Lung (tissue), 11 donors: ENCODE measurements at regions not wholly inside any gene's neighbourhood (a gene's known extent, or its start where the extent isn't known, plus 50 kb on each side); places are given as distances from the start of the nearest gene placed in this dataset.

Experiments used
- ATAC-seq: fragments of 200-7000 bp; cut with Tn5 transposase; one replicate; pipeline ENCODE4 v1.9.1; 2020; ENCODE audit warnings: moderate number of reproducible peaks; ENCODE audit not compliant: insufficient read depth, low FRiP score
- DNase-seq, 3 donors: peaks; one replicate each; pipeline ENCODE4 v3.0.0-alpha.2; 2013 to 2017
- H3K27ac ChIP-seq, 2 donors: one replicate each; pipeline ENCODE4 v1.5.1; 2013; ENCODE audit warnings: mild to moderate bottlenecking in 2 of 2, moderate library complexity in 2 of 2, control low read depth in 1 of 2, inconsistent platforms in 1 of 2, low read depth in 1 of 2, low read length in 1 of 2
- H3K27me3 ChIP-seq, 3 donors: one replicate each; pipeline ENCODE4 v1.5.1; 2013; ENCODE audit warnings: low read length in 2 of 3; ENCODE audit not compliant: control insufficient read depth in 3 of 3, insufficient read depth in 3 of 3
- H3K36me3 ChIP-seq, 4 donors: one replicate each; pipeline ENCODE4 v1.5.1; 2013; ENCODE audit warnings: low read length in 4 of 4, mild to moderate bottlenecking in 1 of 4, moderate library complexity in 1 of 4; ENCODE audit not compliant: control insufficient read depth in 4 of 4, insufficient read depth in 4 of 4
- H3K4me1 ChIP-seq, 5 donors: one replicate each; pipeline ENCODE4 v1.5.1; 2013; ENCODE audit warnings: low read length in 5 of 5, mild to moderate bottlenecking in 2 of 5, moderate library complexity in 1 of 5; ENCODE audit not compliant: control insufficient read depth in 5 of 5, insufficient read depth in 5 of 5
- H3K4me3 ChIP-seq: one replicate; pipeline ENCODE4 v1.5.1; 2013; ENCODE audit warnings: mild to moderate bottlenecking, control low read depth, moderate library complexity
- H3K9ac ChIP-seq, 2 donors: one replicate each; pipeline ENCODE4 v1.5.1; 2013; ENCODE audit warnings: low read length in 2 of 2, control low read depth in 1 of 2; ENCODE audit not compliant: insufficient read depth in 1 of 2
- H3K9me3 ChIP-seq, 4 donors: one replicate each; pipeline ENCODE4 v1.5.1; 2013; ENCODE audit warnings: low read length in 3 of 4, mild to moderate bottlenecking in 1 of 4, moderate library complexity in 1 of 4; ENCODE audit not compliant: control insufficient read depth in 4 of 4, insufficient read depth in 3 of 4
- CTCF ChIP-seq: IDR thresholded peaks from 2 replicates; pipeline ENCODE4 v1.5.1; 2012; ENCODE audit warnings: mild to moderate bottlenecking; ENCODE audit errors: control extremely low read depth, extremely low read depth
- WGBS, 2 donors: extraction: QIAGEN DNeasy Blood & Tissue Kit; methylation state at CpG; one replicate each; pipeline ENCODE4 v1.1.7; 2013; 5-methylcytosine and 5-hydroxymethylcytosine counted together
- donor health status: control.
- donor health status: control.
- donor health status: Bipolar disorder and iron deficiency.
- donor health status: healthy.
- donor health status: DM: yes; HTN: yes; CAD: no.

- DNase-seq (no peak), ATAC-seq (no peak)
- H3K9me3 ChIP-seq: no peaks in the 10 kb centered on the region
- no peaks in the 10 kb centered on the region for H3K4me1 ChIP-seq
- TF ChIP-seq CTCF: no peak
- H3K4me3 ChIP-seq: no peak overlapping the region
- no peaks in the 10 kb centered on the region for H3K27me3 ChIP-seq
- no peaks in the 10 kb centered on the region for H3K36me3 ChIP-seq
- no peak overlapping the region for H3K27ac ChIP-seq
- WGBS, 2 donors: 95 to 96% methylated on average over 2 of the region's 2 CpGs
- H3K9ac ChIP-seq: no peak overlapping the region
These were observed 1076.1 kb upstream of the CADM2 start for GRCh38 chr3:83882701-83883100.

- TF ChIP-seq CTCF: no peak
- ATAC-seq (no peak), DNase-seq (no peak)
- H3K4me3 ChIP-seq: no peak overlapping the region
- no peaks in the 10 kb centered on the region for H3K4me1 ChIP-seq
- H3K27me3 ChIP-seq: no peaks in the 10 kb centered on the region
- no peak overlapping the region for H3K27ac ChIP-seq
- WGBS, 2 donors: 90 to 92% methylated on average over 1 of the region's 1 CpG
- H3K36me3 ChIP-seq: no peaks in the 10 kb centered on the region
- no peak overlapping the region for H3K9ac ChIP-seq
- H3K9me3 ChIP-seq: no peaks in the 10 kb centered on the region
These were observed 1068.6 kb upstream of the CADM2 start for GRCh38 chr3:83890039-83890762.

GRCh38 chr3:83890763-83891135, 1068.0 kb upstream of the CADM2 start:
- Histone ChIP-seq H3K27ac (no peak overlapping the region), H3K4me1 (no peaks in the 10 kb centered on the region), H3K9me3 (no peaks in the 10 kb centered on the region), H3K36me3 (no peaks in the 10 kb centered on the region), H3K4me3 (no peak overlapping the region), H3K9ac (no peak overlapping the region), H3K27me3 (no peaks in the 10 kb centered on the region)
- DNase-seq (no peak), ATAC-seq (no peak)
- TF ChIP-seq CTCF: no peak
- 75 to 88% methylated on average over 2 of the region's 2 CpGs for WGBS, 2 donors

GRCh38 chr3:83894223-83894622, 1064.6 kb upstream of the CADM2 start:
- no peak for TF ChIP-seq CTCF
- Histone ChIP-seq H3K36me3 (no peaks in the 10 kb centered on the region), H3K27ac (no peak overlapping the region), H3K4me3 (no peak overlapping the region), H3K27me3 (no peaks in the 10 kb centered on the region), H3K4me1 (no peaks in the 10 kb centered on the region), H3K9me3 (no peaks in the 10 kb centered on the region), H3K9ac (no peak overlapping the region)
- 69 to 79% methylated on average over 2 of the region's 2 CpGs for WGBS, 2 donors
- no peak for ATAC-seq
- DNase-seq: no peak
